Right cardiac atrium (tissue), 5 donors: ENCODE measurements at regions not wholly inside any gene's neighbourhood (a gene's known extent, or its start where the extent isn't known, plus 50 kb on each side); places are given as distances from the start of the nearest gene placed in this dataset.

Experiments
- ATAC-seq, 2 donors: fragments of 200-7000 bp; cut with Tn5 transposase; one replicate each; pipeline versions ENCODE4 v1.8.0 to v1.9.1; 2020; ENCODE audit warnings: moderate library complexity in 2 of 2, mild to moderate bottlenecking in 1 of 2
- DNase-seq, 3 donors: peaks; one replicate each; pipeline ENCODE4 v3.0.0-alpha.2; 2020
- H3K27ac ChIP-seq: one replicate; pipeline ENCODE4 v1.5.1; 2013; ENCODE audit warnings: mild to moderate bottlenecking, low read length, control low read depth, moderate library complexity
- H3K27me3 ChIP-seq: one replicate; pipeline ENCODE4 v1.6.1; 2013; ENCODE audit not compliant: control insufficient read depth, insufficient read depth
- H3K4me1 ChIP-seq: one replicate; pipeline ENCODE4 v1.6.1; 2013; ENCODE audit warnings: low read length; ENCODE audit not compliant: control insufficient read depth, insufficient read depth
- H3K4me3 ChIP-seq: one replicate; pipeline ENCODE4 v1.5.1; 2013; ENCODE audit warnings: low read length, control low read depth
- H3K9me3 ChIP-seq: one replicate; pipeline ENCODE4 v1.6.1; 2013; ENCODE audit warnings: low read length; ENCODE audit not compliant: control insufficient read depth
- WGBS: extraction: QIAGEN DNeasy Blood & Tissue Kit; methylation state at CpG from one replicate; pipeline ENCODE4 v1.1.7; 2013; 5-methylcytosine and 5-hydroxymethylcytosine counted together
- intact Hi-C, 4 donors: fragments of 100-400 bp; cut with DNase I; formaldehyde crosslinking; loops; one replicate each; pipeline versions ENCODE4 v1.11.0 to v1.14.0; 2022 to 2023
- donor health status: healthy with polysubstance abuse.
- donor health status: DM: no; HTN: yes; CAD: no.
- donor health status: DM: no; HTN: no; CAD: no.
- donor health status: DM: no; HTN: yes; CAD: no; lungs with severe emphysema.
- donor health status: DM: yes; HTN: yes; CAD: no.

GRCh38 chr14:51780741-51781140 is 79.7 kb upstream of the GNG2 start:
- 62% methylated on average over 6 of the region's 6 CpGs for WGBS
- Histone ChIP-seq H3K27me3 (no peaks in the 10 kb centered on the region), H3K27ac (no peak overlapping the region), H3K4me3 (no peak overlapping the region), H3K4me1 (no peaks in the 10 kb centered on the region), H3K9me3 (no peaks in the 10 kb centered on the region)
- intact Hi-C loops: loop anchor here in 2 of 4 donors (10.0 kb wide), 2 partner anchors 204 to 506 kb away; partner anchors contain the start of gene RTRAF (in 2 of the 2)
- no peak for DNase-seq
- no peak for ATAC-seq

- Histone ChIP-seq H3K4me1 (no peaks in the 10 kb centered on the region), H3K4me3 (no peak overlapping the region), H3K27ac (no peak overlapping the region), H3K27me3 (no peaks in the 10 kb centered on the region), H3K9me3 (peaks cover 2% of the 10 kb centered on the region)
- intact Hi-C loops: loop anchor here in 2 of 4 donors (10.0 kb wide), 2 partner anchors 203 to 507 kb away; partner anchors contain the start of gene RTRAF (in 2 of the 2)
- no peak for ATAC-seq
- 76% methylated on average over 7 of the region's 7 CpGs for WGBS
- no peak for DNase-seq
These were observed 79.0 kb upstream of the GNG2 start for GRCh38 chr14:51781381-51781780.

GRCh38 chr14:51782435-51782834 is 78.0 kb upstream of the GNG2 start:
- Histone ChIP-seq H3K4me3 (no peak overlapping the region), H3K27me3 (no peaks in the 10 kb centered on the region), H3K4me1 (no peaks in the 10 kb centered on the region), H3K27ac (no peak overlapping the region), H3K9me3 (peaks cover 2% of the 10 kb centered on the region)
- DNase-seq (no peak), ATAC-seq (no peak)
- intact Hi-C loops: loop anchor here in 2 of 4 donors (10.0 kb wide), 2 partner anchors 202 to 508 kb away; partner anchors contain the start of gene RTRAF (in 2 of the 2)
- whole genome bisulfite sequencing: 88% methylated on average over 4 of the region's 4 CpGs

- Histone ChIP-seq H3K27ac (no peak overlapping the region), H3K4me1 (no peaks in the 10 kb centered on the region), H3K9me3 (peaks cover 2% of the 10 kb centered on the region), H3K4me3 (no peak overlapping the region), H3K27me3 (no peaks in the 10 kb centered on the region)
- intact Hi-C loops: loop anchor here in 2 of 4 donors (10.0 kb wide), 2 partner anchors 201 to 509 kb away; partner anchors contain the start of gene RTRAF (in 2 of the 2)
- DNase-seq (no peak), ATAC-seq (peak; percentile 48 to 64)
- WGBS: 24% methylated on average over 4 of the region's 4 CpGs
These were observed 76.6 kb upstream of the GNG2 start for GRCh38 chr14:51783765-51784164.

- Histone ChIP-seq H3K4me1 (no peaks in the 10 kb centered on the region), H3K9me3 (peaks cover 2% of the 10 kb centered on the region), H3K27ac (no peak overlapping the region), H3K27me3 (no peaks in the 10 kb centered on the region), H3K4me3 (no peak overlapping the region)
- intact Hi-C loops: loop anchor here in 2 of 4 donors (10.0 kb wide), 2 partner anchors 200 to 510 kb away; partner anchors contain the start of gene RTRAF (in 2 of the 2)
- DNase-seq (no peak), ATAC-seq (no peak)
These were observed 75.9 kb upstream of the GNG2 start for GRCh38 chr14:51784466-51784865.

GRCh38 chr14:51786227-51786626 is 74.2 kb upstream of the GNG2 start:
- Histone ChIP-seq H3K9me3 (peaks cover 2% of the 10 kb centered on the region), H3K27me3 (no peaks in the 10 kb centered on the region), H3K4me1 (no peaks in the 10 kb centered on the region), H3K27ac (no peak overlapping the region), H3K4me3 (no peak overlapping the region)
- no peak for DNase-seq
- ATAC-seq: no peak
- intact Hi-C loops: loop anchor here in 2 of 4 donors (10.0 kb wide), 2 partner anchors 199 to 511 kb away; partner anchors contain the start of gene RTRAF (in 2 of the 2)
- 96% methylated on average over 3 of the region's 3 CpGs for WGBS

GRCh38 chr14:51787352-51787751 is 73.1 kb upstream of the GNG2 start:
- Histone ChIP-seq H3K4me3 (no peak overlapping the region), H3K9me3 (peaks cover 2% of the 10 kb centered on the region), H3K27me3 (no peaks in the 10 kb centered on the region), H3K27ac (no peak overlapping the region), H3K4me1 (no peaks in the 10 kb centered on the region)
- DNase-seq: no peak
- WGBS: 84% methylated on average over 4 of the region's 4 CpGs
- intact Hi-C loops: loop anchor here in 2 of 4 donors (10.0 kb wide), 2 partner anchors 197 to 513 kb away; partner anchors contain the start of gene RTRAF (in 2 of the 2)
- ATAC-seq: no peak

- DNase-seq: no peak
- Histone ChIP-seq H3K4me1 (no peaks in the 10 kb centered on the region), H3K27me3 (no peaks in the 10 kb centered on the region), H3K9me3 (peaks cover 2% of the 10 kb centered on the region), H3K4me3 (no peak overlapping the region), H3K27ac (no peak overlapping the region)
- 90% methylated on average over 3 of the region's 3 CpGs for WGBS
- intact Hi-C loops: loop anchor here in 2 of 4 donors (10.0 kb wide), 2 partner anchors 196 to 514 kb away; partner anchors contain the start of gene RTRAF (in 2 of the 2)
- ATAC-seq: no peak
These were observed 71.3 kb upstream of the GNG2 start for GRCh38 chr14:51789114-51789513.

GRCh38 chr14:51789596-51789995 is 70.8 kb upstream of the GNG2 start:
- Histone ChIP-seq H3K27ac (no peak overlapping the region), H3K4me3 (no peak overlapping the region), H3K27me3 (no peaks in the 10 kb centered on the region), H3K4me1 (no peaks in the 10 kb centered on the region), H3K9me3 (peaks cover 2% of the 10 kb centered on the region)
- intact Hi-C loops: loop anchor here in 2 of 4 donors (10.0 kb wide), 2 partner anchors 195 to 515 kb away; partner anchors contain the start of gene RTRAF (in 2 of the 2)
- ATAC-seq: no peak
- DNase-seq: no peak

- Histone ChIP-seq H3K4me3 (no peak overlapping the region), H3K4me1 (no peaks in the 10 kb centered on the region), H3K9me3 (no peaks in the 10 kb centered on the region), H3K27ac (no peak overlapping the region), H3K27me3 (no peaks in the 10 kb centered on the region)
- 53% methylated on average over 2 of the region's 2 CpGs for WGBS
- ATAC-seq: no peak
- intact Hi-C loops: no loop called here
- DNase-seq: no peak
These were observed 67.6 kb upstream of the GNG2 start for GRCh38 chr14:51792809-51793208.

- intact Hi-C loops: loop anchor here in 1 of 4 donors (10.0 kb wide), 1 partner anchor 169 kb away; no protein-coding TSS in a partner anchor
- 71% methylated on average over 2 of the region's 2 CpGs for whole genome bisulfite sequencing
- ATAC-seq (no peak), DNase-seq (no peak)
- Histone ChIP-seq H3K4me3 (no peak overlapping the region), H3K9me3 (no peaks in the 10 kb centered on the region), H3K4me1 (no peaks in the 10 kb centered on the region), H3K27ac (no peak overlapping the region), H3K27me3 (no peaks in the 10 kb centered on the region)
These were observed 54.9 kb upstream of the GNG2 start for GRCh38 chr14:51805541-51805940.
